ENCODE measurements at regions not wholly inside any gene's neighbourhood (a gene's known extent, or its start where the extent isn't known, plus 50 kb on each side); places are given as distances from the start of the nearest gene placed in this dataset.

DNA sequence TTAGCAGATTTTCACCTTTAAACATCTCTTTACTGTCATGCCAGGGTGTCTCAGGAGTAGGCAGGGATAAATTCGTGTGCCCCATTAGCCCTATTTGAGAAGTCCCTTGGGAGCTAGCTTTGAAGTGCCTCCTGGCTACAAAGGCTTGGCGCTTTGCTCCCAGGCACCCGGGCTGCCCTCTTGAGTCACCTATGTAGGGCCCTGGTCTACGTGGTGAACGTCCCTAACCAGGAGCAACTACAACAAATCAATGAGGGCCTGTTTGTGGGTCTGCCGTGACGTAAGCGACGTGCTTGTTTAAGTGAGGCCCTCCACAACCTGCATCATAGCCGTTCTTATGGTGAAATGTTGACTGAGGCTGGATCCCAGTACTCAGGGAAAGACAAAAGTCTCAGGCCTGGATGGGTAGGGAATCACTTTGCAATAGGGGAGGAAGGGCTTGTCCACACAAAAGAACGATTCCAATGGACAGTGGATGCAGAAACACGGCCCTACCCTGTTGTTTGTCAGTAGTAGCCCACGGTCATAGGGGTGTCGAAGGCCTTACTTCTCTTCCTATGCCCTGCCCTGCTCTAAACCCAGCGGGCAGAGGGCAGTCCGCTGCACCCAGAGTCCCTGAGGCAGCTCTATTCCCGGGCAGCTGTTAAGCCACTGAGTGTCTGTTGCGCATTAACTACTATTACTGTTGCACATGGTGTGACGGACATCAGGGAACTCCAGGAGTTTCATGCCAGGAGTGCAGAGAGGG, 93.9 kb downstream of the INHBB start:
- TF ChIP-seq CTCF (conservative IDR thresholded peaks at IDR 0.05 in 1 of 2, IDR thresholded peaks at IDR 0.05 in 1 of 2; ENCODE audit: low read depth in 1 of 2, low read length in 2 of 2) (no peak), EZH2 (IDR thresholded peaks at IDR 0.05; ENCODE audit: low read length, missing control alignments) (no peak)
